Body of pancreas (tissue), 4 donors: ENCODE measurements at regions not wholly inside any gene's neighbourhood (a gene's known extent, or its start where the extent isn't known, plus 50 kb on each side); places are given as distances from the start of the nearest gene placed in this dataset.
A peak's percentile ranks its signal among the peaks of the same experiment; 100 is the strongest.

ENCODE experiments used
- ATAC-seq: fragments of 150-250 bp; one replicate; pipeline ENCODE4 v1.9.1; 2016
- DNase-seq, 4 donors: peaks; one replicate each; pipeline ENCODE4 v3.0.0-alpha.2; 2019
- H3K27ac ChIP-seq, 4 donors: fragments of 200-600 bp; sonication (generic); 1 replicate in 3 of 4; 2 replicates in 1 of 4; pipeline versions ENCODE4 v1.5.1 to v1.6.1; 2016 to 2019; ENCODE audit warnings: mild to moderate bottlenecking in 1 of 4, mixed read lengths in 1 of 4, moderate library complexity in 1 of 4
- H3K27me3 ChIP-seq, 2 donors: fragments of 200-600 bp; sonication (generic); one replicate each; pipeline ENCODE4 v1.6.0; 2016; ENCODE audit warnings: mild to moderate bottlenecking in 1 of 2
- H3K36me3 ChIP-seq, 2 donors: fragments of 200-600 bp; sonication (generic); replicated peaks in 1 of 2; 2 replicates each; pipeline ENCODE4 v1.5.1; 2016; ENCODE audit warnings: low read depth in 2 of 2; ENCODE audit not compliant: insufficient read depth in 1 of 2
- H3K4me1 ChIP-seq: fragments of 200-600 bp; sonication (generic); one replicate; pipeline ENCODE4 v1.6.0; 2016
- H3K4me3 ChIP-seq, 2 donors: fragments of 200-600 bp; sonication (generic); 1 replicate in 1 of 2; 2 replicates in 1 of 2; pipeline ENCODE4 v1.5.1; 2016 to 2019
- H3K9me3 ChIP-seq, 3 donors: fragments of 200-600 bp; sonication (generic); 1 replicate in 2 of 3; 2 replicates in 1 of 3; pipeline ENCODE4 v1.5.1; 2016
- POLR2A ChIP-seq, 3 donors: fragments of 450-650 bp; IDR thresholded peaks; one replicate each; pipeline ENCODE4 v1.6.1; 2016; ENCODE audit warnings: antibody characterized with exemption in 3 of 3, mild to moderate bottlenecking in 2 of 3
- WGBS, 2 donors: methylation state at CpG; one replicate each; pipeline ENCODE4 v1.1.5; 2017; 5-methylcytosine and 5-hydroxymethylcytosine counted together
- intact Hi-C: fragments of 100-400 bp; cut with DNase I; formaldehyde crosslinking; loops from one replicate; pipeline ENCODE4 v1.15.1; 2023
- TF ChIP-seq, protein P1 (sequence below), 7 experiments: fragments of 450-650 bp in 4 of 7; fragments of 200-600 bp in 3 of 7; sonication (generic) in 3 of 7; IDR thresholded peaks; one replicate each; pipeline ENCODE4 v1.5.1; 2016 to 2019; ENCODE audit warnings: antibody characterized with exemption in 7 of 7

DNA sequence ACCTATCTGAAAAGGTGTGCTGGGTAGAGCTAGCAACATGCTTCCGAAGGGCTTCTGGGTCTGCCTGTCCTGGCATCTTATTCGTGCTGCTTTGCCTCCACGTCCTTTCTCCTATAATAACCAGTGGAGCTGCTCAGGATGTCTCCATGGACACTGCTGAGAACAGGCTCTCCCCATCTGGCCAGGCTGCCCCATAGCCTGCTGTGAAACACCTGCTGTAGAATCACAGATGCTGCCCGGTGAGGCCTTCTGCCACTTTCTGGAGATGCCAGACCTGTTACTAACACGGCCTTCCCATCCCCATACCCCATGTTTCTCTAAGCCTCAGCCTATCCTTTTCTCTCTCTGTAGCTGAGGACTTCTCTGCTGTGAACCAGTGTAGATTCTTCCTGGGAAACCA lies 120.5 kb downstream of the IER5 start:
- DNase-seq (peak in 2 of 4 donors; percentile 16 to 23), ATAC-seq (no peak)
- 75 to 80% methylated on average over 5 of the region's 5 CpGs for WGBS, 2 donors
- TF ChIP-seq POLR2A (IDR thresholded peaks at IDR 0.05): no peak
- TF ChIP-seq, protein P1, sequence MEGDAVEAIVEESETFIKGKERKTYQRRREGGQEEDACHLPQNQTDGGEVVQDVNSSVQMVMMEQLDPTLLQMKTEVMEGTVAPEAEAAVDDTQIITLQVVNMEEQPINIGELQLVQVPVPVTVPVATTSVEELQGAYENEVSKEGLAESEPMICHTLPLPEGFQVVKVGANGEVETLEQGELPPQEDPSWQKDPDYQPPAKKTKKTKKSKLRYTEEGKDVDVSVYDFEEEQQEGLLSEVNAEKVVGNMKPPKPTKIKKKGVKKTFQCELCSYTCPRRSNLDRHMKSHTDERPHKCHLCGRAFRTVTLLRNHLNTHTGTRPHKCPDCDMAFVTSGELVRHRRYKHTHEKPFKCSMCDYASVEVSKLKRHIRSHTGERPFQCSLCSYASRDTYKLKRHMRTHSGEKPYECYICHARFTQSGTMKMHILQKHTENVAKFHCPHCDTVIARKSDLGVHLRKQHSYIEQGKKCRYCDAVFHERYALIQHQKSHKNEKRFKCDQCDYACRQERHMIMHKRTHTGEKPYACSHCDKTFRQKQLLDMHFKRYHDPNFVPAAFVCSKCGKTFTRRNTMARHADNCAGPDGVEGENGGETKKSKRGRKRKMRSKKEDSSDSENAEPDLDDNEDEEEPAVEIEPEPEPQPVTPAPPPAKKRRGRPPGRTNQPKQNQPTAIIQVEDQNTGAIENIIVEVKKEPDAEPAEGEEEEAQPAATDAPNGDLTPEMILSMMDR (IDR thresholded peaks at IDR 0.05): no peak
- Histone ChIP-seq H3K36me3 (no peaks in the 10 kb centered on the region), H3K4me3 (no peak overlapping the region), H3K9me3 (no peaks in the 10 kb centered on the region), H3K27me3 (no peaks in the 10 kb centered on the region), H3K4me1 (no peaks in the 10 kb centered on the region), H3K27ac (no peak overlapping the region)
- intact Hi-C loops: no loop called here

DNA sequence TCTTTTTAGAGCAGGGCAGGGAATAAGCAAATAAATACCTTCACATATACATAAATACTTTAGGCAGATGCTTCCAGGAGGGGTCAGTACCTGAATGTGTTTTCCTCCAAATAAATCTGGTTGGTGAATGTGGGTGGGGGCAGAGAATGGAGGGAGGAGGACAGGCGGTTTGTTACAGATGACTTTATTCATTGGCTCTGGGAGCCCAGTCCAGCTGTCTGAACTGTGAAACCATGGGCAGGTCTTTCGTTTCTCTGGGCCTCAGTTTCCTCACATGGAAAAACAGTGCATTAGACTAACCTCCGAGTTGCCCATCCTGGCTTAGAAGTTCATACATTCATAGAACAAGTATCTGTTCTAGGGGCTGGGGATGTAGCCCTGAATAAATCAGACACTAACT lies 124.6 kb downstream of the IER5 start:
- 42 to 50% methylated on average over 3 of the region's 3 CpGs for WGBS, 2 donors
- no peaks in the 10 kb centered on the region for H3K36me3 ChIP-seq
- intact Hi-C loops: no loop called here
- no peak overlapping the region for H3K27ac ChIP-seq
- TF ChIP-seq POLR2A (IDR thresholded peaks at IDR 0.05): no peak
- TF ChIP-seq, protein P1 (IDR thresholded peaks at IDR 0.05): no peak
- H3K4me3 ChIP-seq: no peak overlapping the region
- H3K9me3 ChIP-seq: no peaks in the 10 kb centered on the region
- no peaks in the 10 kb centered on the region for H3K4me1 ChIP-seq
- DNase-seq (no peak), ATAC-seq (no peak)
- no peaks in the 10 kb centered on the region for H3K27me3 ChIP-seq

DNA sequence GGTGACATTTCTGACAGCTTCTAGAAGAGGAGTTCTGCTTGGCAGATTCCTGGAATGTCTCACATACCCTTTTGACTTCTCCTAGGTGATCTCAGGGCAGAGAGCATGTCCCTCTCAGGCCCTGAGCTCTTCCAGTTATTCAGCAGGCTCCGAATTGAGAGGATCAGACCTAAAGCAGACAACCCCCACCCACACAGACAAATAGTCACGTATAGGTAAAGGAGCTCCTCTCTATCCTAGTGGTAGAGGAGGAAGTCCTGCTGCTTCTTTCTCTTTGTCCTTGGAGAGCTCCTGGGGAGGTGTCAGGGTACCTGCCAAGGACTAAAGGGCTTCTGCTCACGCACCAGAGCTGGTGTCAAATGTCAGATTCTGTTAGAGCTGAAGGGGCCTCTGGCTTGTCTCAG lies 128.1 kb downstream of the IER5 start:
- H3K4me1 ChIP-seq: no peaks in the 10 kb centered on the region
- 46 to 48% methylated on average over 2 to 3 of the region's 3 CpGs for WGBS, 2 donors
- ATAC-seq (no peak), DNase-seq (no peak)
- intact Hi-C loops: no loop called here
- H3K9me3 ChIP-seq: no peaks in the 10 kb centered on the region
- TF ChIP-seq, protein P1 (IDR thresholded peaks at IDR 0.05): no peak
- no peak for TF ChIP-seq POLR2A (IDR thresholded peaks at IDR 0.05)
- no peak overlapping the region for H3K27ac ChIP-seq
- H3K27me3 ChIP-seq: no peaks in the 10 kb centered on the region
- no peak overlapping the region for H3K4me3 ChIP-seq
- H3K36me3 ChIP-seq: no peaks in the 10 kb centered on the region

DNA sequence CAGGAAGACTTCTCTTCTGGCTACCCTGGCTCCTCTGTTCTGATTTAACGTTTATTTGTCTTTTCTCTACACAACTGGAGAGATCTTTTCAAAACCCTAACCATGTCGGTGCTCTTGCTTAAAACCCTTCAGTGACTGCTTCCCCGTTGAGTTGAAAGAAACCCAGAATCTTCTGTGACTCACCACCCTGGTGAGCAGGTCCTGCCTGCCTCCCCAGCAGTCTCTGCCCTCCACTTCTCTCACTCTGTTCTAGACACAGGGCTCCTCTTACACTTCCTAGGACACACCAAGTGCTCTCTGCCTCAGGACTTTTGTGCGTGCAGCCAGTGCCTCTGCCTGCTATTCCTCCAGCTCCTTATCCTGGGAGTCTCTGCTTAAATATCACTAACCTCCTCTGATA lies 131.4 kb downstream of the IER5 start:
- intact Hi-C loops: no loop called here
- no peaks in the 10 kb centered on the region for H3K36me3 ChIP-seq
- H3K27me3 ChIP-seq: no peaks in the 10 kb centered on the region
- no peaks in the 10 kb centered on the region for H3K4me1 ChIP-seq
- H3K27ac ChIP-seq: no peak overlapping the region
- ATAC-seq: no peak
- no peaks in the 10 kb centered on the region for H3K9me3 ChIP-seq
- 82 to 87% methylated on average over 4 of the region's 4 CpGs for WGBS, 2 donors
- TF ChIP-seq, protein P1 (IDR thresholded peaks at IDR 0.05): no peak
- TF ChIP-seq POLR2A (IDR thresholded peaks at IDR 0.05): no peak
- DNase-seq: no peak
- H3K4me3 ChIP-seq: no peak overlapping the region

DNA sequence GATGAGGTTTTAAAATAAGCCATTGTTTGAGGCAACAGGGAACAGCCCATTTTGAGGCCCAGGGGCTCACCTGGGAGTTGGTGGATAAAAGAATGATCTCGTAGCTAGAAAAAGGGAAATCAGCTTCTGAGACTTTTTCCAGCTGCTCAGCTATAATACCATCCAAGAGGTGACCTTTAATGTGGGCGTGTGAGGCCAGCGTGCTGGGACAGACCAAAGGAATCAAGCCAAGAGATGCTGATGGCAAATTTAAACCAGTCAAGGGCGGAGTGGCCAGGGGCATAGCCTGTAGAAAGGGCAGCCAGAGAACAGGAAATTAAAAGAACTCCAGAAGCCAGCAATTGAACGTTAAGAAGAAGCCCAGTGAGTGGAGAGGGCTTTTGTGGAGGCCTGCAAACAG lies 132.6 kb downstream of the IER5 start:
- Histone ChIP-seq H3K4me1 (no peaks in the 10 kb centered on the region), H3K27me3 (no peaks in the 10 kb centered on the region), H3K9me3 (no peaks in the 10 kb centered on the region), H3K36me3 (no peaks in the 10 kb centered on the region), H3K4me3 (no peak overlapping the region), H3K27ac (no peak overlapping the region)
- intact Hi-C loops: no loop called here
- TF ChIP-seq POLR2A (IDR thresholded peaks at IDR 0.05): no peak
- TF ChIP-seq, protein P1 (IDR thresholded peaks at IDR 0.05): no peak
- DNase-seq (peak in 1 of 4 donors; percentile 16), ATAC-seq (no peak)
- 36 to 52% methylated on average over 5 of the region's 5 CpGs for WGBS, 2 donors
